MM.1S (cell line): ENCODE measurements at regions not wholly inside any gene's neighbourhood (a gene's known extent, or its start where the extent isn't known, plus 50 kb on each side); places are given as distances from the start of the nearest gene placed in this dataset.

Experiments used
- DNase-seq: peaks from one replicate; pipeline ENCODE4 v3.0.0-alpha.2; 2015
- H2AFZ ChIP-seq: fragments of 300-600 bp; sonication (generic); 2 replicates; pipeline ENCODE4 v1.6.0; 2016; ENCODE audit warnings: antibody characterized with exemption, low read length
- H3F3A ChIP-seq: fragments of 300-600 bp; sonication (generic); 2 replicates; pipeline ENCODE4 v1.6.1; 2016; ENCODE audit warnings: mild to moderate bottlenecking, antibody characterized with exemption, low read length, moderate library complexity, mixed read lengths; ENCODE audit not compliant: insufficient read depth
- H3K27ac ChIP-seq: fragments of 300-600 bp; sonication (generic); 2 replicates; pipeline ENCODE4 v1.5.1; 2016; ENCODE audit warnings: mild to moderate bottlenecking, low read length
- H3K27me3 ChIP-seq: fragments of 300-600 bp; sonication (generic); replicated peaks from 2 replicates; pipeline ENCODE4 v1.6.0; 2016; ENCODE audit warnings: low read length; ENCODE audit not compliant: insufficient read depth
- H3K36me3 ChIP-seq: fragments of 300-600 bp; sonication (generic); replicated peaks from 2 replicates; pipeline ENCODE4 v1.6.1; 2016; ENCODE audit warnings: mild to moderate bottlenecking, low read length, mixed read lengths; ENCODE audit not compliant: insufficient read depth
- H3K4me1 ChIP-seq: fragments of 300-600 bp; sonication (generic); 2 replicates; pipeline ENCODE4 v1.6.1; 2016; ENCODE audit warnings: low read length, mixed read lengths
- H3K4me2 ChIP-seq: fragments of 300-600 bp; sonication (generic); 2 replicates; pipeline ENCODE4 v1.6.0; 2016; ENCODE audit warnings: low read depth, low read length
- H3K4me3 ChIP-seq: fragments of 300-600 bp; sonication (generic); 2 replicates; pipeline ENCODE4 v1.5.1; 2016; ENCODE audit warnings: low read length, mixed read lengths
- H3K79me2 ChIP-seq: fragments of 300-600 bp; sonication (generic); 2 replicates; pipeline ENCODE4 v1.6.1; 2016; ENCODE audit warnings: mixed run types, low read length, mixed read lengths
- H3K9ac ChIP-seq: fragments of 300-600 bp; sonication (generic); 2 replicates; pipeline ENCODE4 v1.6.1; 2016; ENCODE audit warnings: low read length, mixed read lengths
- H3K9me2 ChIP-seq: fragments of 300-600 bp; sonication (generic); replicated peaks from 2 replicates; pipeline ENCODE4 v1.6.1; 2016; ENCODE audit warnings: mild to moderate bottlenecking, low read length, mixed read lengths; ENCODE audit not compliant: insufficient read depth
- H3K9me3 ChIP-seq: fragments of 300-600 bp; sonication (generic); replicated peaks from 2 replicates; pipeline ENCODE4 v1.6.1; 2016; ENCODE audit warnings: mild to moderate bottlenecking, low read length, mixed read lengths; ENCODE audit not compliant: insufficient read depth
- H4K20me1 ChIP-seq: fragments of 300-600 bp; sonication (generic); 2 replicates; pipeline ENCODE4 v1.6.1; 2016; ENCODE audit warnings: mild to moderate bottlenecking, low read length, moderate library complexity, mixed read lengths; ENCODE audit not compliant: insufficient read depth
- EZH2 ChIP-seq: fragments of 300-600 bp; sonication (generic); optimal IDR thresholded peaks from 2 replicates; pipeline ENCODE3; 2017; ENCODE audit warnings: low read depth, mild to moderate bottlenecking, antibody characterized with exemption, low read length, mixed read lengths
- EZH2phosphoT487 ChIP-seq: fragments of 300-600 bp; sonication (generic); IDR thresholded peaks from 2 replicates; pipeline ENCODE4 v1.6.1; 2018; ENCODE audit warnings: antibody characterized with exemption, low read length
- TF ChIP-seq, protein P1 (sequence below): fragments of 300-600 bp; sonication (generic); IDR thresholded peaks from 2 replicates; pipeline ENCODE4 v1.5.1; 2016; ENCODE audit warnings: antibody characterized with exemption, low read length, mixed read lengths

GRCh38 chr2:16378031-16378430 lies 287.6 kb downstream of the CYRIA start:
- Histone ChIP-seq H3K4me2 (no peak overlapping the region), H3K4me3 (no peak overlapping the region), H3K4me1 (no peaks in the 10 kb centered on the region), H2AFZ (no peak overlapping the region), H3K36me3 (no peaks in the 10 kb centered on the region), H3K9me2 (no peaks in the 10 kb centered on the region), H4K20me1 (no peaks in the 10 kb centered on the region), H3K27ac (no peak overlapping the region), H3K79me2 (no peaks in the 10 kb centered on the region), H3K9ac (no peak overlapping the region), H3F3A (no peaks in the 10 kb centered on the region), H3K27me3 (no peaks in the 10 kb centered on the region), H3K9me3 (no peaks in the 10 kb centered on the region)
- TF ChIP-seq, protein P1, sequence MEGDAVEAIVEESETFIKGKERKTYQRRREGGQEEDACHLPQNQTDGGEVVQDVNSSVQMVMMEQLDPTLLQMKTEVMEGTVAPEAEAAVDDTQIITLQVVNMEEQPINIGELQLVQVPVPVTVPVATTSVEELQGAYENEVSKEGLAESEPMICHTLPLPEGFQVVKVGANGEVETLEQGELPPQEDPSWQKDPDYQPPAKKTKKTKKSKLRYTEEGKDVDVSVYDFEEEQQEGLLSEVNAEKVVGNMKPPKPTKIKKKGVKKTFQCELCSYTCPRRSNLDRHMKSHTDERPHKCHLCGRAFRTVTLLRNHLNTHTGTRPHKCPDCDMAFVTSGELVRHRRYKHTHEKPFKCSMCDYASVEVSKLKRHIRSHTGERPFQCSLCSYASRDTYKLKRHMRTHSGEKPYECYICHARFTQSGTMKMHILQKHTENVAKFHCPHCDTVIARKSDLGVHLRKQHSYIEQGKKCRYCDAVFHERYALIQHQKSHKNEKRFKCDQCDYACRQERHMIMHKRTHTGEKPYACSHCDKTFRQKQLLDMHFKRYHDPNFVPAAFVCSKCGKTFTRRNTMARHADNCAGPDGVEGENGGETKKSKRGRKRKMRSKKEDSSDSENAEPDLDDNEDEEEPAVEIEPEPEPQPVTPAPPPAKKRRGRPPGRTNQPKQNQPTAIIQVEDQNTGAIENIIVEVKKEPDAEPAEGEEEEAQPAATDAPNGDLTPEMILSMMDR: no peak
- TF ChIP-seq EZH2phosphoT487 (no peak), EZH2 (no peak)
- no peak for DNase-seq

DNA sequence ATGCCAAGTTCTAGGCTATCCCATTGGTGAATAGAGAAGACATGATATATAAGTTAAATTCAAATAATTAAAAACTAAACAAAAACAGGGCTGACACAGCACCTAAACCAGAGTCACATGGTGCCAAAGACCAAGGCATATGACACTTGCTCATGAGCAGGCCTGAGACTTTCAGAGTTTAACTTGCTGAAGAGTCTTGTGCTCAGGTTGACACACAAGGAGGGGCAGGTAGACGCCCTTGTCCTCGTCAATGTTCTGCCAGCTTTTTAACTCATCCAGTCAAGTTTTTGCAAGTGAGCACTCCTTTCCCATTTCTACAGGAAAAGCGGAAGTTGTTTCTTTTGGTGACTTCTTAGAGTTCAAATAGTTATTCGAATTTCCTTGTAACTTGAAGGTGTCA lies 289.7 kb downstream of the CYRIA start:
- no peak for DNase-seq
- H3K4me3 ChIP-seq: no peak overlapping the region
- no peak overlapping the region for H3K27ac ChIP-seq
- H3K9me3 ChIP-seq: no peaks in the 10 kb centered on the region
- TF ChIP-seq EZH2 (no peak), EZH2phosphoT487 (no peak)
- TF ChIP-seq, protein P1: no peak
- no peaks in the 10 kb centered on the region for H3K4me1 ChIP-seq
- H3K4me2 ChIP-seq: no peak overlapping the region
- H3K27me3 ChIP-seq: no peaks in the 10 kb centered on the region
- no peaks in the 10 kb centered on the region for H3F3A ChIP-seq
- H3K9me2 ChIP-seq: no peaks in the 10 kb centered on the region
- no peaks in the 10 kb centered on the region for H3K36me3 ChIP-seq
- no peak overlapping the region for H2AFZ ChIP-seq
- no peaks in the 10 kb centered on the region for H3K79me2 ChIP-seq
- H3K9ac ChIP-seq: no peak overlapping the region
- no peaks in the 10 kb centered on the region for H4K20me1 ChIP-seq

- Histone ChIP-seq H3K79me2 (no peaks in the 10 kb centered on the region), H3K9ac (no peak overlapping the region), H3K36me3 (no peaks in the 10 kb centered on the region), H3K4me2 (no peak overlapping the region), H4K20me1 (no peaks in the 10 kb centered on the region), H3K4me3 (no peak overlapping the region), H3K4me1 (no peaks in the 10 kb centered on the region), H2AFZ (no peak overlapping the region), H3K9me2 (no peaks in the 10 kb centered on the region), H3F3A (no peaks in the 10 kb centered on the region), H3K27ac (no peak overlapping the region), H3K9me3 (no peaks in the 10 kb centered on the region), H3K27me3 (no peaks in the 10 kb centered on the region)
- no peak for TF ChIP-seq EZH2
- TF ChIP-seq EZH2phosphoT487: no peak
- TF ChIP-seq, protein P1: no peak
- no peak for DNase-seq
Measured at GRCh38 chr2:16375351-16375750, 290.3 kb downstream of the CYRIA start.
